A673 (cell line): ENCODE measurements at regions not wholly inside any gene's neighbourhood (a gene's known extent, or its start where the extent isn't known, plus 50 kb on each side); places are given as distances from the start of the nearest gene placed in this dataset.

ENCODE experiments used
- CTCF ChIP-seq: fragments of 300-800, 200-600 bp; sonication (generic); conservative IDR thresholded peaks from 2 replicates; pipeline ENCODE4 v1.5.1; 2017; ENCODE audit warnings: low read depth, mild to moderate bottlenecking, antibody characterized with exemption, low read length, moderate library complexity, mixed read lengths
- EZH2 ChIP-seq: fragments of 200-600 bp; sonication (generic); IDR thresholded peaks from 2 replicates; pipeline ENCODE4 v1.6.1; 2017; ENCODE audit warnings: borderline replicate concordance, low read depth, mild to moderate bottlenecking, mixed read lengths, antibody characterized with exemption, low read length; ENCODE audit not compliant: poor library complexity, severe bottlenecking

- TF ChIP-seq CTCF (no peak), EZH2 (no peak)
Measured at GRCh38 chr5:8386719-8387288, 517.9 kb downstream of the MTRR start.
